WERI-Rb-1 (cell line): ENCODE measurements at regions not wholly inside any gene's neighbourhood (a gene's known extent, or its start where the extent isn't known, plus 50 kb on each side); places are given as distances from the start of the nearest gene placed in this dataset.

Experiments used
- DNase-seq: peaks from one replicate; pipeline ENCODE4 v3.0.0-alpha.2; 2020
- H3K27ac ChIP-seq: fragments of 250-450 bp; sonication (Bioruptor Pico); 2 replicates; pipeline ENCODE4 v1.5.1; 2020; ENCODE audit warnings: mild to moderate bottlenecking, moderate library complexity
- H3K27me3 ChIP-seq: fragments of 250-450 bp; sonication (Bioruptor Pico); 2 replicates; pipeline ENCODE4 v1.5.1; 2021; ENCODE audit warnings: mild to moderate bottlenecking, low read depth, moderate library complexity; ENCODE audit not compliant: insufficient read depth, severe bottlenecking
- H3K36me3 ChIP-seq: fragments of 250-450 bp; sonication (Bioruptor Pico); 2 replicates; pipeline ENCODE4 v1.5.1; 2020; ENCODE audit warnings: mild to moderate bottlenecking, moderate library complexity
- H3K4me3 ChIP-seq: 2 replicates; pipeline ENCODE4 v1.5.1; 2011; ENCODE audit warnings: low read depth, mild to moderate bottlenecking, control low read depth, low read length
- H3K9me3 ChIP-seq: fragments of 250-450 bp; sonication (Bioruptor Pico); 2 replicates; pipeline ENCODE4 v1.5.1; 2021; ENCODE audit warnings: mild to moderate bottlenecking, moderate library complexity; ENCODE audit not compliant: severe bottlenecking
- TF ChIP-seq, protein P1 (sequence below): IDR thresholded peaks from 2 replicates; pipeline ENCODE4 v1.5.1; 2011; ENCODE audit warnings: low read depth, mild to moderate bottlenecking, control low read depth, inconsistent platforms, low read length

DNA sequence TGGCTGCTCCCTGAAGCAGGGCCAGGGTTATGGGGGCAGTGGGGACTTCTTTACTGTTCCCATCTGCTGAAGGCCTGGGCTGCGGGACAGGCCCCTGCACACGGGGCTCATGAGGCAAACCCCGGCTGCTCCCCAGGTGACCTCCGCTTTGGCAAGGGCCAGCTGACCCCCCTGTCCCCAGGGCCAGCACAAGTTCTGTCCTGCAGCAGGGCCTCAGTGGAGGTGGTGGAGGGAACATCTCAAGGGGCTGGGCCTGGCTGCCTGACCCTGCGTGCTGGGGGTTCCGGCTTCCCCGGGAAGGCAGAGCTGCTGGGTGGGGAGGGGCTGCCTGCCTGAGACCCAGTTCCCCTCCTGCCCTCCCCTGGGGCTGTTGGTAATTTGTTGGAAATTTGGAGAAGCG is 67.4 kb upstream of the RNU6ATAC start:
- no peak overlapping the region for H3K4me3 ChIP-seq
- H3K27ac ChIP-seq: no peak overlapping the region
- TF ChIP-seq, protein P1, sequence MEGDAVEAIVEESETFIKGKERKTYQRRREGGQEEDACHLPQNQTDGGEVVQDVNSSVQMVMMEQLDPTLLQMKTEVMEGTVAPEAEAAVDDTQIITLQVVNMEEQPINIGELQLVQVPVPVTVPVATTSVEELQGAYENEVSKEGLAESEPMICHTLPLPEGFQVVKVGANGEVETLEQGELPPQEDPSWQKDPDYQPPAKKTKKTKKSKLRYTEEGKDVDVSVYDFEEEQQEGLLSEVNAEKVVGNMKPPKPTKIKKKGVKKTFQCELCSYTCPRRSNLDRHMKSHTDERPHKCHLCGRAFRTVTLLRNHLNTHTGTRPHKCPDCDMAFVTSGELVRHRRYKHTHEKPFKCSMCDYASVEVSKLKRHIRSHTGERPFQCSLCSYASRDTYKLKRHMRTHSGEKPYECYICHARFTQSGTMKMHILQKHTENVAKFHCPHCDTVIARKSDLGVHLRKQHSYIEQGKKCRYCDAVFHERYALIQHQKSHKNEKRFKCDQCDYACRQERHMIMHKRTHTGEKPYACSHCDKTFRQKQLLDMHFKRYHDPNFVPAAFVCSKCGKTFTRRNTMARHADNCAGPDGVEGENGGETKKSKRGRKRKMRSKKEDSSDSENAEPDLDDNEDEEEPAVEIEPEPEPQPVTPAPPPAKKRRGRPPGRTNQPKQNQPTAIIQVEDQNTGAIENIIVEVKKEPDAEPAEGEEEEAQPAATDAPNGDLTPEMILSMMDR: no peak
- DNase-seq: no peak
- no peaks in the 10 kb centered on the region for H3K27me3 ChIP-seq
- no peaks in the 10 kb centered on the region for H3K36me3 ChIP-seq
- no peaks in the 10 kb centered on the region for H3K9me3 ChIP-seq

DNA sequence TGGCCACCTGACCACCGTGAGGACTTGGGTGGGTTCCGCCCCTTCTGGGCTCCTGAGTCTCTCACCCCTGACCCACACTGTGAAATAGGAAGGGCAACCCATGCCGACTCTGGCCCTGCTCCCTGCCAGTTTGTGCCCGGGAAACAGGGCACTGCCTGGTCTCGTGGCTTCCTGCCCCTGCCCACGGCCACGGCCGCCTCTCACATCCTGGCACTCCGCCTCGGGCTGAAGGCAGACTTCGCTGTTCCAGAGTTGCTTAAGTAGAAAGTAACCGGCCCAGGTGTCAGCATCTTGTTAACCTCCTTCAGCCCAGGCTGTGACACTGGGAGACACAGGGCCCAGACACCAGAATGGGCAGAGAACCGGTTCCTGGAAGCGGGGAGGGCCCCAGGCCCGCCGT is 68.7 kb upstream of the RNU6ATAC start:
- no peaks in the 10 kb centered on the region for H3K36me3 ChIP-seq
- no peaks in the 10 kb centered on the region for H3K27me3 ChIP-seq
- TF ChIP-seq, protein P1: no peak
- DNase-seq: no peak
- no peaks in the 10 kb centered on the region for H3K9me3 ChIP-seq
- H3K4me3 ChIP-seq: no peak overlapping the region
- no peak overlapping the region for H3K27ac ChIP-seq

DNA sequence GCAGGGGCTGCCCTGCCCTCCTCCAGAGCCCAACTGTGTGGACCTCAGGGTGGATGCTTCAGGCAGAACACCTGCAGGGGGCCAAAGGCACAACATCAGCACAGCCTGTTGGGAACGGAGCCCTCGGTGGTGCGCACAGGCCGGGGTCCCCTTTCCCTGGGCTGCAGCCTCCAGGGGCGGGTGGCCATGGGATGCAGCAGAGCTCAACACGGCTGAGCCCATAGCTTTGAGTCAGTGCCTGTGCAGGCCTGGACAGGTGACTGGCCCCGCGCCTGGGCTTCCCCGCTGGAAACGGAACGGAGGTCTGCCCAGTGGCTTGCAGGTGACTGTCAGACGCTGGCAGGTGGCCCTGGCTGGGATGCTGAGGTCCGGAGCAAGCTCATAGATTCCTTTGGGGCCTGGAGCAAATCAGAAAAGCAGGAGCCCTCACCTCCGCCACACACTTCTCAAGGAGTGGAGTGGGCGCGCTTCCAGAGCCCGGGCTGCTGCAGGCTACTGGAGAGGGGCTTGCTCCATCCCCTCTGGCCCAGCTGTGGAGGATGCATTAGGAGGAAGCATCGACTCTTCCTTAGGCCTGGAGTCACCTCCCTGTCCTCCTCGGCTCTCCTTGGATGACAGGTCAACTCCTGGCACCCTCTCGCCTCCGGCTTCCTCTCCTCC is 69.8 kb upstream of the RNU6ATAC start:
- TF ChIP-seq, protein P1: no peak
- Histone ChIP-seq H3K4me3 (no peak overlapping the region), H3K27ac (no peak overlapping the region), H3K27me3 (no peaks in the 10 kb centered on the region), H3K9me3 (no peaks in the 10 kb centered on the region), H3K36me3 (no peaks in the 10 kb centered on the region)
- DNase-seq: no peak

DNA sequence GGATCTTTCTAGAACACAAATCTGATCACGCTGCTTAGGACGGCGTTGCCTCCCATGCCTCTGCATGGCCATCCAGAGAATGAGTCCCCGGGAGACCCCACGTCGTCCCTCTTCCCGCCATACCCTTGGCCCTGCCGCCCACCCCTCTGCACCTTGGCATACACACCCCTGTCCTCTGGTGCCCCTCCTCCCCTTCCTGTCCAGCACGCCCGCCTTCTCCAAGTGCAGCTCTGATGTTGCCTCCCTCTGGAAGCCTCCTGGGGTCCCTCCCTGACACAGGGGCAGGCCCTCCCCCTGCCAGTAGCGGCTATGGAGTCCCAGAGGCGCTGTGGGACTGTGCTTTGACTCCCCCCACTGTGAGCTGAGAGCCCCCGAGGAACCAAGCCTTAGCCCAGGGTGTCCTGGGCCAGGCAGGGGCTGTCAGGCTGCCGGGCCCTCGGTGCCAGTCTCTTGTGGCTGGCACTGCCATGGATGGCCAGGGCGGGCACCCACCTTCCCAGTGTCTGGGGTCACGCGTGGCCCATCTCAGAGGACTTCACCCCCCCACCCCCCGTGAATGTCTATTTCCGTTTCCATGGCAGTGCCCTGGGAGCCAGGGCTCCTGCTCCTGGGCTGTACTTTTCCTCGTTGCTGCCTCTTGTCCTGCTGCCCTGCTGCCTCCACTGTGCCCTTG is 70.5 kb upstream of the RNU6ATAC start:
- no peak for DNase-seq
- H3K27ac ChIP-seq: no peak overlapping the region
- TF ChIP-seq, protein P1: no peak

DNA sequence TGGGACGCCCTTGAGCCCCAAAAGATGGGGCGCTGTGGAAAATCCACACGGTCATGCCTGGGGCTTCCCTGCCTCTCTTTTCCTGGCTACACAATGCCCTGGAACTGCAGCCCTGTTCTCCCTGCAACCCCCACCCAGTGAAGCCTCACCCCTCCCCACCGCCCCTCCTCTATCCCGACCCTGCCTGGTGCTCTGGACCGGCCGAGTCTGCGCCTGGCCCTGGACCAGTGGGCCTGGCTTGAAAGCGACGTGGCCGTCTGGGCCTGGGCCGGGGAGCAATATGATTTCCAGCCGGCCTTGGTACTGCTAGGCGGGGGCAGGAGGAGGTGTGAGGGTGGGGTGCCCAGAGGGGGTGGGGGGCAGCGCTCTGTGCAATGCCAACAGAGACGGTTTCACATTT is 71.0 kb upstream of the RNU6ATAC start:
- H3K36me3 ChIP-seq: no peaks in the 10 kb centered on the region
- H3K4me3 ChIP-seq: no peak overlapping the region
- no peaks in the 10 kb centered on the region for H3K9me3 ChIP-seq
- no peak overlapping the region for H3K27ac ChIP-seq
- no peaks in the 10 kb centered on the region for H3K27me3 ChIP-seq
- TF ChIP-seq, protein P1: no peak
- DNase-seq: no peak

More for the DNA sequence above, 70.5 kb upstream of the RNU6ATAC start:
- Histone ChIP-seq H3K36me3 (no peaks in the 10 kb centered on the region), H3K9me3 (no peaks in the 10 kb centered on the region), H3K4me3 (no peak overlapping the region), H3K27me3 (no peaks in the 10 kb centered on the region)

DNA sequence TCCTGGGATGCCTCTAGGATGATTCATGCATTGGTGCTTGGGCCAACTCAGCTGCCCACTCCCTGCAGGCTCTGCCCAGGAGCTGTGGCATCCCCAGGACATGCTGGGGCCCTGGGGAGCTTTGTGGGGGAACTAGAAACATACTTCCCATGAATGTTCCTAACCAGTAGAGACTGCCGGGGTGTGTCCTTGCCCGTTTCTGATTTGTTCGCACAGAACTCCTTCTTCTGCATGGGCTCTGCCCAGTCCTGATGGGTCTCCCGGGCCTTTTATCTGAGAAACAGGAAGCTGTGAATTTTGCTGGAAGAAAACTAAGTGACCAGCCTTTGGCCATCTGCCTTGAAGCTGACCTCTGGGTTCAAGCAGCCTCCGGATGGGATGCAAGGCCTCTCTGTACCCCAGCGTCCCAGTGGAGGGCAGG is 71.6 kb upstream of the RNU6ATAC start:
- Histone ChIP-seq H3K27me3 (no peaks in the 10 kb centered on the region), H3K27ac (no peak overlapping the region), H3K4me3 (no peak overlapping the region), H3K9me3 (no peaks in the 10 kb centered on the region), H3K36me3 (no peaks in the 10 kb centered on the region)
- no peak for DNase-seq
- TF ChIP-seq, protein P1: no peak
